SK-N-MC (cell line): ENCODE measurements at regions not wholly inside any gene's neighbourhood (a gene's known extent, or its start where the extent isn't known, plus 50 kb on each side); places are given as distances from the start of the nearest gene placed in this dataset.

Source experiments
- EZH2 ChIP-seq: fragments of 200-600 bp; sonication (generic); IDR thresholded peaks from one replicate; pipeline ENCODE4 v1.6.1; 2017; ENCODE audit warnings: antibody characterized with exemption
- FOXP2 ChIP-seq: optimal IDR thresholded peaks from 2 replicates; pipeline ENCODE3; 2011; ENCODE audit warnings: mild to moderate bottlenecking, moderate library complexity; ENCODE audit not compliant: insufficient read depth; ENCODE audit errors: extremely low read length, control extremely low read depth
- POLR2AphosphoS5 ChIP-seq: IDR thresholded peaks from 2 replicates; pipeline ENCODE4 v1.6.1; 2012; ENCODE audit warnings: mild to moderate bottlenecking, low read depth, low read length, borderline replicate concordance

DNA sequence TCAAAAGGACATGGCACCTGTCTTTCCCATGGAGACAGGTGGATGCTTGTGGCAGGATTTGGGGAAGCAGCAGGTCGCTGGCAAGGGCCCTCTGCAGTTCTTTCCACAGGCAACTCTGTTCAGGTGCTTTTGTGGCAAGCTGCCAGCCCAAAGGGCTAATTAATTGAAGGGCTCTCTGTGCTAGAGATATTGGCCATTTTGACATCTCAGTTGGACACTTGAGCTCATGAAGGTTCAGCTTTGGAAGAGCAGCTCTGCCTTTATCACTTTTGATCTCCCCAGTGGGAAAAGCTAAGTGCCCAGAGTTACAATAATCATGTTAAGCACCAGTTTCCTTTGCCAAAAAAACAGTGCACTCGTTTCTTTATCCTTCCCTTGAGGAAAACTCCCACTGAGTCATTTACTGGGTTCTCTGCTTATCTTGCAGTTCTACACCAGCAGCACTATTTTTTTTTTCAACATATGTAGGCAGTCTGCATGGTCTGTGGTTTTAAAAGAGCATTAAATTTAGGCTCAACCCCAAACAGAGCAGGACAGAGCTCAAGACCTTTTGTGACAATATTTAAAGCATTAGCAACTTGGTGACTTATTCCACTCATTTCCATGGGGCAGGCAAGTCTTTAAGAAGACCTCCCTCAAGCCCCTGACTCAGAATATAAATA lies 336.4 kb upstream of the RASGEF1B start:
- TF ChIP-seq EZH2 (no peak), POLR2AphosphoS5 (peak; percentile 85; the same call in 1 of the 2 replicates), FOXP2 (peak; percentile 52)
